Esophagus squamous epithelium (tissue), 4 donors: ENCODE measurements at regions not wholly inside any gene's neighbourhood (a gene's known extent, or its start where the extent isn't known, plus 50 kb on each side); places are given as distances from the start of the nearest gene placed in this dataset.

ENCODE experiments used
- CTCF ChIP-seq, 6 experiments: fragments of 450-650 bp in 4 of 6; fragments of 200-600 bp in 2 of 6; sonication (generic) in 2 of 6; IDR thresholded peaks; one replicate each; pipeline ENCODE4 v1.5.1; 2016 to 2019; ENCODE audit warnings: antibody characterized with exemption in 6 of 6, mild to moderate bottlenecking in 4 of 6, moderate library complexity in 4 of 6
- POLR2A ChIP-seq, 4 donors: fragments of 450-650 bp; IDR thresholded peaks; one replicate each; pipeline ENCODE4 v1.6.1; 2017; ENCODE audit warnings: antibody characterized with exemption in 4 of 4, mild to moderate bottlenecking in 4 of 4, moderate library complexity in 3 of 4

GRCh38 chr5:61670941-61671340 lies 338.9 kb downstream of the ZSWIM6 start:
- TF ChIP-seq CTCF (IDR thresholded peaks at IDR 0.05) (no peak), POLR2A (IDR thresholded peaks at IDR 0.05) (no peak)
